ENCODE measurements at regions not wholly inside any gene's neighbourhood (a gene's known extent, or its start where the extent isn't known, plus 50 kb on each side); places are given as distances from the start of the nearest gene placed in this dataset.

DNA sequence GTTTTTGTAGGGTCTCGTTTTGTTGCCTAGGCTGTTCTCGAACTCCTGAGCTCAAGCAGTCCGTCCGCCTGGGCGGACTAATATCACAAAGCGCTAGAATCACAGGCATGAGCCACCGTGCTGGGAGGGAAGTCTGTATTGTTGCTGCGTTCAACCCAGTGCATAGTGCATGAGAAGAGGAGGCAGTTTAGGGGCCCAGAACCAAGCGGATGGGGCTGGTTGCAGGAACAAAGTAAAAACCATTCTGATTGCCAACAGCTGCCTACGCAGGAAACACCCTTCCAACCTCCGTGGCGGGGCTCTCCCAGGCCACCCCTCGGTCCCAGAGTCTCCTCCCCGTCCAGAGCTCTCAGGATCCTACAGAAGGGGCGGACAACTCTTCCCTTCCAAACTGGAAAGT lies 87.1 kb downstream of the ANXA2R start:
- no peak for TF ChIP-seq ZFX (IDR thresholded peaks at IDR 0.05; ENCODE audit: borderline replicate concordance)
- TF ChIP-seq, protein P1, sequence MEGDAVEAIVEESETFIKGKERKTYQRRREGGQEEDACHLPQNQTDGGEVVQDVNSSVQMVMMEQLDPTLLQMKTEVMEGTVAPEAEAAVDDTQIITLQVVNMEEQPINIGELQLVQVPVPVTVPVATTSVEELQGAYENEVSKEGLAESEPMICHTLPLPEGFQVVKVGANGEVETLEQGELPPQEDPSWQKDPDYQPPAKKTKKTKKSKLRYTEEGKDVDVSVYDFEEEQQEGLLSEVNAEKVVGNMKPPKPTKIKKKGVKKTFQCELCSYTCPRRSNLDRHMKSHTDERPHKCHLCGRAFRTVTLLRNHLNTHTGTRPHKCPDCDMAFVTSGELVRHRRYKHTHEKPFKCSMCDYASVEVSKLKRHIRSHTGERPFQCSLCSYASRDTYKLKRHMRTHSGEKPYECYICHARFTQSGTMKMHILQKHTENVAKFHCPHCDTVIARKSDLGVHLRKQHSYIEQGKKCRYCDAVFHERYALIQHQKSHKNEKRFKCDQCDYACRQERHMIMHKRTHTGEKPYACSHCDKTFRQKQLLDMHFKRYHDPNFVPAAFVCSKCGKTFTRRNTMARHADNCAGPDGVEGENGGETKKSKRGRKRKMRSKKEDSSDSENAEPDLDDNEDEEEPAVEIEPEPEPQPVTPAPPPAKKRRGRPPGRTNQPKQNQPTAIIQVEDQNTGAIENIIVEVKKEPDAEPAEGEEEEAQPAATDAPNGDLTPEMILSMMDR (IDR thresholded peaks at IDR 0.05), result no peak
- no peak overlapping the region for H3K27ac ChIP-seq

GRCh38 chr5:42952578-42952974 lies 87.5 kb downstream of the ANXA2R start:
- H3K27ac ChIP-seq, result no peak overlapping the region
- TF ChIP-seq, protein P1 (IDR thresholded peaks at IDR 0.05), result no peak
- TF ChIP-seq ZFX (IDR thresholded peaks at IDR 0.05; ENCODE audit: borderline replicate concordance), result no peak

- no peak for TF ChIP-seq ZFX (IDR thresholded peaks at IDR 0.05; ENCODE audit: borderline replicate concordance)
- TF ChIP-seq, protein P1 (IDR thresholded peaks at IDR 0.05), result no peak
- no peak overlapping the region for H3K27ac ChIP-seq
Observed at GRCh38 chr5:42951293-42951840, 88.8 kb downstream of the ANXA2R start.

DNA sequence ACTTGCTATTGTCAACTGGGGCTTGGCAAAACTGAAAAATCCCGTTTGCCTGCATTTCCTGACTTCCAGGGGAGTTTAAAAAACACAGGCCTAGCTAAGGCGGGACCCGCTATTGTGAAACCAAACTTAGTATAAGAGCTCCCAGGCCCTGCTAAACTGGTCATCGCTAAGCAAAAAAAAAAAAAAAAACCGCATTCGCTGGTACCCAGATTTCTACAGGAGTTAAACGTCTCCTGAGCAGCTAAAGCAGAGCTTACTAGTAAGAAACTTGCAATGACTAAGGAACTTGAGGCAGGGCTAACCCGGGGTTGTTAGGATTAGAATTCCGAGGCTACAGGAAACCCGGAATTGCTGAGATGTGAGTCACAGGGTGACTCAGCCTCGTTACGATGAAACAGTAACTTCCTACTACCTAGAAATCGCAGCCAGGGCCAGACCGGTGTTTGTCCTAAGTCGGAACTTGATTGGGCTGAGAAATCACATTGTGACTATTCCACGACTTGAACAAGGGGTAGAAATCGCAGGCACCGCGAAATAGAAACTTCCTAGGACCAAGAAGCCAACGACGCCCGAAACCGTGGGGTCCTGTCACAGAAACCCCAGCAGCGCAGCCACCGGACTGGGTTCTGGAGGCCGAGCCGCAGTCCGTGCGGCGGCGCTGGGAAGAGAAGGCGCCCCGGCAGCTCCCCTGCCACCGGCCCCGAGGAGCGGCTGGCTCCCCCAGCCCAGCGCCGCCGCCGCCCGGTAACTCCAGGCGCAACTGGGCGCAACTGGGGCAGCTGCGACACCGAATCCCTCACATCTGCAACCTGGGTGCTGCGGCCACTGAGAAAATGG lies 89.4 kb downstream of the ANXA2R start:
- H3K27ac ChIP-seq, result no peak overlapping the region

DNA sequence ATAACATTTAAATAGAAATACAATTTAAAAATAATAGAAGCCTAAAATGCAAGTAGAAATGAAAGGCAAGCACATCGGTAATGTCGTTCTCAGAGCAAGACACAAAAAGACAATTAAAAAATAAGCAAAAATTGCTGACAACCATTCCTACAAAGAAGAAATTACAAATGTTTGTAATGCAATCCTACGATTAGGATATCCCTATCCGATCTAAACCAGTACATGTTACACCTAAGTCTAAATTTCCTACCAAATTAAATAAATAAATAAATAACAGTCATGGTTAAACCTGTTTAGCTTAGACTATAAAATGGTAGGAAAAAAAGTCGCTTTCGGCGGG lies 90.0 kb downstream of the ANXA2R start:
- no peak overlapping the region for H3K27ac ChIP-seq
- TF ChIP-seq, protein P1 (IDR thresholded peaks at IDR 0.05), result no peak
- TF ChIP-seq ZFX (IDR thresholded peaks at IDR 0.05; ENCODE audit: borderline replicate concordance), result no peak

More for the DNA sequence above, 89.4 kb downstream of the ANXA2R start:
- TF ChIP-seq, protein P1 (IDR thresholded peaks at IDR 0.05), result no peak
- TF ChIP-seq ZFX (IDR thresholded peaks at IDR 0.05; ENCODE audit: borderline replicate concordance), result no peak

DNA sequence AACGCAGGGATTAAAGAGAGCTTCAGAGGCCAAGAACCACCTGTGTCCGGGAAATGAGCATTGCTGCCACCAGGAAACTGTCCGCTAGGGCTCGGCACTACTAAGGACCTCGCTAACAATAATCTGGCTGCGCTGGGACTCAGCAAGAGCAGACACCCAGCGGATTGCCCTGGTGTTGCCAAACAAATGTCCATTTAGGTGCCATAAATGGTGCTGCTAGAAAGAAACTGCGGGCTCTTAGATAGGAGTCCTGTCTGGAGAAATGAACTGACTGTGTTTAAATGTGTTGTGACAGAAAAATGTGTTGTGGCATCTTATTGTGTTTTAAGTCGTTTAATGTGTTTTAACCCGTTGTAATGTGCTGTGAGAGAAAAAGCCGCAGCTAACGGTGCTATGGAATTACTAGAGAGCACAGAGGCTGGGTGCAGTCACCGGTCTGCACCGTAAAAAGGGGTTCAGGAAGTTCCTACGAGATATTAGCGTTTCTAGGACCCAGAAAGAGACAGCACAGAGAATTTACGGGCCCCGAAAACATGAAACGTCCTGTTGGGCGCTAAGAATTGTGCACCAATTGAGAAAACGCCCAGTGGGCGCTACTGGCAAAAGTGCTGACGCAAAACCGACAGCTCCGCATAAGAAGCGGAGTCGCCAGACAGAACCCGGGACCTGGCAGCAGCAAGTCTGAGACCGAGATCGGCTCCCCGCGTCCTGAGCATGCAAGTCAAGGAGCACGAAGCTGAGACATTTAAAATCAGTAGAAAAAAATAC lies 90.6 kb downstream of the ANXA2R start:
- TF ChIP-seq, protein P1 (IDR thresholded peaks at IDR 0.05), result no peak
- no peak for TF ChIP-seq ZFX (IDR thresholded peaks at IDR 0.05; ENCODE audit: borderline replicate concordance)
- no peak overlapping the region for H3K27ac ChIP-seq

- no peak for TF ChIP-seq ZFX (IDR thresholded peaks at IDR 0.05; ENCODE audit: borderline replicate concordance)
- TF ChIP-seq, protein P1 (IDR thresholded peaks at IDR 0.05), result no peak
- no peak overlapping the region for H3K27ac ChIP-seq
Observed at GRCh38 chr5:42948961-42949347, 91.2 kb downstream of the ANXA2R start.

Data from 22Rv1 (cell line).